ENCODE measurements at regions not wholly inside any gene's neighbourhood (a gene's known extent, or its start where the extent isn't known, plus 50 kb on each side); places are given as distances from the start of the nearest gene placed in this dataset.

- Histone ChIP-seq H3K4me1 (ENCODE audit: control insufficient read depth in 1 of 2, insufficient read depth in 2 of 2, low read depth in 1 of 2, low read length in 1 of 2) (peaks cover 5 to 11% of the 10 kb centered on the region in 2 experiments; a peak in 3 of 4 replicates), H3K79me2 (ENCODE audit: insufficient read depth) (no peaks in the 10 kb centered on the region), H3K9ac (no peak overlapping the region), H3F3A (replicated peaks; ENCODE audit: insufficient read depth) (no peaks in the 10 kb centered on the region), H3K27me3 (ENCODE audit: insufficient read depth) (no peaks in the 10 kb centered on the region), H4K20me1 (ENCODE audit: insufficient read depth) (no peaks in the 10 kb centered on the region), H3K27ac (ENCODE audit: low read depth in 2 of 2, low read length in 1 of 2) (no peak overlapping the region), H2AFZ (ENCODE audit: low read depth) (no peak overlapping the region), H3K9me2 (no peaks in the 10 kb centered on the region), H3K36me3 (replicated peaks in 1 of 2; ENCODE audit: control insufficient read depth in 1 of 2, insufficient read depth in 2 of 2, low read length in 1 of 2) (no peaks in the 10 kb centered on the region), H3K9me3 (no peaks in the 10 kb centered on the region), H3K4me3 (ENCODE audit: low read depth in 2 of 2, low read length in 1 of 2) (no peak overlapping the region), H3K4me2 (no peak overlapping the region)
- CTCF ChIA-PET, result no interaction called here
- 67% methylated on average over 3 of the region's 3 CpGs for WGBS (ENCODE audit: low lambda C conversion rate)
- POLR2A ChIA-PET, result no interaction called here
- no peak for DNase-seq
- TF ChIP-seq RXRA (IDR thresholded peaks at IDR 0.05; ENCODE audit: borderline replicate concordance, low read depth) (no peak), CHD2 (IDR thresholded peaks at IDR 0.05; ENCODE audit: low read length, partially characterized antibody) (no peak), USF2 (IDR thresholded peaks at IDR 0.05; ENCODE audit: borderline replicate concordance, low read depth, low read length) (no peak), MXI1 (IDR thresholded peaks at IDR 0.05; ENCODE audit: low read depth, low read length) (no peak), YY1 (IDR thresholded peaks at IDR 0.05; ENCODE audit: low read depth) (no peak), FOXJ3 (CRISPR knock-in tag; IDR thresholded peaks at IDR 0.05) (no peak), USF1 (IDR thresholded peaks at IDR 0.05; ENCODE audit: borderline replicate concordance, low read depth) (no peak), FOSL2 (IDR thresholded peaks at IDR 0.05; ENCODE audit: borderline replicate concordance, low read depth) (no peak), POLR2AphosphoS5 (IDR thresholded peaks at IDR 0.05; ENCODE audit: low read depth, low read length) (no peak), TCF12 (IDR thresholded peaks at IDR 0.05) (no peak), CTCF (IDR thresholded peaks at IDR 0.05) (no peak), RCOR1 (IDR thresholded peaks at IDR 0.05; ENCODE audit: low read length) (no peak), NRF1 (IDR thresholded peaks at IDR 0.05; ENCODE audit: low read depth, low read length) (no peak), ELF1 (IDR thresholded peaks at IDR 0.05) (no peak), PBX3 (IDR thresholded peaks at IDR 0.05) (no peak), SIN3A (IDR thresholded peaks at IDR 0.05; ENCODE audit: borderline replicate concordance, low read depth, low read length) (no peak), EP300 (IDR thresholded peaks at IDR 0.05; ENCODE audit: borderline replicate concordance in 1 of 2, low read depth in 1 of 2, low read length in 1 of 2) (no peak), REST (IDR thresholded peaks at IDR 0.05; ENCODE audit: low read depth, low read length) (no peak)
- TF ChIP-seq, protein P1, sequence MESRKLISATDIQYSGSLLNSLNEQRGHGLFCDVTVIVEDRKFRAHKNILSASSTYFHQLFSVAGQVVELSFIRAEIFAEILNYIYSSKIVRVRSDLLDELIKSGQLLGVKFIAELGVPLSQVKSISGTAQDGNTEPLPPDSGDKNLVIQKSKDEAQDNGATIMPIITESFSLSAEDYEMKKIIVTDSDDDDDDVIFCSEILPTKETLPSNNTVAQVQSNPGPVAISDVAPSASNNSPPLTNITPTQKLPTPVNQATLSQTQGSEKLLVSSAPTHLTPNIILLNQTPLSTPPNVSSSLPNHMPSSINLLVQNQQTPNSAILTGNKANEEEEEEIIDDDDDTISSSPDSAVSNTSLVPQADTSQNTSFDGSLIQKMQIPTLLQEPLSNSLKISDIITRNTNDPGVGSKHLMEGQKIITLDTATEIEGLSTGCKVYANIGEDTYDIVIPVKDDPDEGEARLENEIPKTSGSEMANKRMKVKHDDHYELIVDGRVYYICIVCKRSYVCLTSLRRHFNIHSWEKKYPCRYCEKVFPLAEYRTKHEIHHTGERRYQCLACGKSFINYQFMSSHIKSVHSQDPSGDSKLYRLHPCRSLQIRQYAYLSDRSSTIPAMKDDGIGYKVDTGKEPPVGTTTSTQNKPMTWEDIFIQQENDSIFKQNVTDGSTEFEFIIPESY (IDR thresholded peaks at IDR 0.05; ENCODE audit: borderline replicate concordance, low read depth), result no peak
These were observed 56.1 kb downstream of the MRPL57 start for GRCh38 chr13:21232599-21232998.

Data from SK-N-SH (cell line).